ENCODE measurements at regions not wholly inside any gene's neighbourhood (a gene's known extent, or its start where the extent isn't known, plus 50 kb on each side); places are given as distances from the start of the nearest gene placed in this dataset.

DNA sequence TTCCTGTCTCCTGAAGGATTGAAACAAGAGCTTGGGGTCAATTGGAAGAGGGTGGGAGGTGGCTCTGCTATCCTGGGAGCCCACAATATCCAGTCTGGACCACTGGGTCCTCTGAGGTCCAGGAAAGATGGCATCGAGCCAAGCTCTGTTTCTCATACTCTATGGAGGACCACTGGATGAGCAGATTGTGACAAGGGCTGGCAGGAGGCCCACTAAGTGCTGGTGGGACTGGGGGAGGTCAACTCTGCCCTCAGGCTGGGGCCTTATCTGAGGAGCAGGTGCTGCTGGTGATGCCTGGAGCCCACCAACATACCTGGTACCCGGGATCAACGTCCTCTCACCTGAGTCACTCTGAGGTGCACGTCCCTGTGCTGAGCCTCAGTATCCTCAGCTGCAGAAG lies 142.4 kb downstream of the NDUFA10 start:
- TF ChIP-seq, protein P1, sequence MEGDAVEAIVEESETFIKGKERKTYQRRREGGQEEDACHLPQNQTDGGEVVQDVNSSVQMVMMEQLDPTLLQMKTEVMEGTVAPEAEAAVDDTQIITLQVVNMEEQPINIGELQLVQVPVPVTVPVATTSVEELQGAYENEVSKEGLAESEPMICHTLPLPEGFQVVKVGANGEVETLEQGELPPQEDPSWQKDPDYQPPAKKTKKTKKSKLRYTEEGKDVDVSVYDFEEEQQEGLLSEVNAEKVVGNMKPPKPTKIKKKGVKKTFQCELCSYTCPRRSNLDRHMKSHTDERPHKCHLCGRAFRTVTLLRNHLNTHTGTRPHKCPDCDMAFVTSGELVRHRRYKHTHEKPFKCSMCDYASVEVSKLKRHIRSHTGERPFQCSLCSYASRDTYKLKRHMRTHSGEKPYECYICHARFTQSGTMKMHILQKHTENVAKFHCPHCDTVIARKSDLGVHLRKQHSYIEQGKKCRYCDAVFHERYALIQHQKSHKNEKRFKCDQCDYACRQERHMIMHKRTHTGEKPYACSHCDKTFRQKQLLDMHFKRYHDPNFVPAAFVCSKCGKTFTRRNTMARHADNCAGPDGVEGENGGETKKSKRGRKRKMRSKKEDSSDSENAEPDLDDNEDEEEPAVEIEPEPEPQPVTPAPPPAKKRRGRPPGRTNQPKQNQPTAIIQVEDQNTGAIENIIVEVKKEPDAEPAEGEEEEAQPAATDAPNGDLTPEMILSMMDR (IDR thresholded peaks at IDR 0.05): no peak
- no peak for TF ChIP-seq EP300 (IDR thresholded peaks at IDR 0.05)

Measured in tibial nerve (tissue), 4 donors.